HPDE6-E6E7 (cell line): ENCODE measurements at regions not wholly inside any gene's neighbourhood (a gene's known extent, or its start where the extent isn't known, plus 50 kb on each side); places are given as distances from the start of the nearest gene placed in this dataset.
A peak's percentile ranks its signal among the peaks of the same experiment; 100 is the strongest.
"Not testable (repeated sequence)": the region's sequence is repeated elsewhere in the genome, so short reads cannot be mapped to it uniquely, and the experiment has no call there.

Source experiments
- DNase-seq: peaks from one replicate; pipeline ENCODE4 v3.0.0; 2011; ENCODE audit warnings: missing footprints; ENCODE audit errors: extremely low spot score

DNA sequence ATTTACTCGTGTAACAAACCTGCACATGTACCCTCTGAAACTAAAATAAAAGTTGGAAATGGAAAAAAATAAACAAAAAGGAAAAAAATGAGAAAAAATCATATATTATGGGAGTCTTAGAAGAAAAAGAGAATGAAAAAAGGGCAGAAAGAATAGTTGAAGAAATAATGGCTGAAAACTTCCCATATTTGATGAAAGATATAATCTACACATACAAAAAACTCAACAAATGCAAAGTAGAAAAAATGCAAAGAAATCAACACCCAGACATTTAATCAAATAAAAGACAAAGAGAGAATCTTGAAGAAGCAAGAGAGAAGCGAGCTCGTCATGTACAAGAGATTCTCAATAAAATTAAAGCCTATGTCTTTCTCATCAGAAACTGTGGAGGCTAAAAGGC lies 73.8 kb downstream of the SLC25A46 start:
- DNase-seq, result no peak

DNA sequence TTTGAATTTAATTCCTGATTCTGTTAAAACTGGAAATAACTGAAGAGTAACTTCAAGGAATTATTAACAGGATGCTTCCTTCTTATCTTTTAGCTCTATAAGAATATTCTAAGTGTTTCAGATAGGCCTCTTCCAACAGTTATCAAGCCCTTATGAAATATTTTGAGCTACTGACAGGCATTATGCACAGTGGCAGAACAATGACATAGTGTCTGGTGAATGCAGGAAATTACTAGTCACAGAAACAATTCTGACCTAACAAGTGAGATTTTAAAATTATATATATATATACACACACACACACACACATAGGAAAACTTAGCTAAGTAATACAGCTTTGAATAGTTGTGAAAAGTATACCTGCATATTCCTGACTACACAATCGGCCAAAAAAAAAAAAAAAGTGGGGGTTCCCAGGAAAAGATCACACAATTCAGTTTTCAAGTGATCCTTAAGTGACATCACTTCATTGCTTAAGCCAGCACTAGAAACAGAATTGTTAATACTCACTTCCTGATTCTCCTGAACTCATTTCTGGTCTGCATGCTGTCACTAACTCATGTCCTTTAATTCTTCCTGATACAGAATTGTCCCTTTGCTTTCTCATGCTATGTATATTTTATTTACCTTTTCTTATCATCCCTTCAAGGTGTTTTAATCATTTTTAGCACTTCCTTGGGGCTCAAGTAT lies 77.3 kb downstream of the SLC25A46 start:
- no peak for DNase-seq

DNA sequence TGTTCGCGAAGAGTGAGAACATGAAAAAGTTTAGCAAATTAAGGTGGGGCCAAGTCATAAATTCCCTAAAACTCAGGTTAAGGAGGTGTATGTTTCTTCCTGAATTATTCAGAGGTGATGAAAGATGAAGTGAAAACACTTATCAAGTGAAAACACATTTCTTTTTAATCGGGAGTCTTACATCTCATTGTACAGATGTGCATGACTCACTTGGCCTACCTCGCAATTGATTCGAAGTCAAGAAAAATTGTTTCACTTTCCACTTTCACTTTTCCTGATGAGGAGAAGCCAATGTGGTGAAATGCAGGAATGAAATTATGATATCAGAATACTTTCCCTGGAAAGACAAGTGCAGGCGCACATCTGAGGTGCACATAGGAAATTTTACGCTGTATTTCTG lies 78.7 kb downstream of the SLC25A46 start:
- peak; percentile 38 for DNase-seq

DNA sequence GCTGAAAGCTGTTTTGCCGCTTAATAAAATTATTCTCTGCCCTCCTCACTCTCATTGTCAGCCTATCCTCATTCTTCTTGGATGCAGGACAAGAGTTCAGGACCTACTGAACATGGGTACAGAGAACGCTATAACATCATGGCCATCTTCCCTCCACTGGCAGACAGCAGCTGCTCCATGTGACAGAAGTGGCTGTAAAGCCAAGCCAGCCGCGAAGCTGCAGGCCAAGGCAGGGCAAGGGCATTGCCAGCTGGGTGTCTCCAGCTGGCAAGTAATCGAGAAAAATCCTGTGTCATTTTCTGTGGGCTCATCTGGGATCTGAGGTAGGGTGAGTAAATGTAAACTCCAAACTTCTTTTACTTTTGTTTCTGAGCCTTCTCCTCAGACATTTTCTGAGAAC lies 84.8 kb downstream of the SLC25A46 start:
- no peak for DNase-seq

DNA sequence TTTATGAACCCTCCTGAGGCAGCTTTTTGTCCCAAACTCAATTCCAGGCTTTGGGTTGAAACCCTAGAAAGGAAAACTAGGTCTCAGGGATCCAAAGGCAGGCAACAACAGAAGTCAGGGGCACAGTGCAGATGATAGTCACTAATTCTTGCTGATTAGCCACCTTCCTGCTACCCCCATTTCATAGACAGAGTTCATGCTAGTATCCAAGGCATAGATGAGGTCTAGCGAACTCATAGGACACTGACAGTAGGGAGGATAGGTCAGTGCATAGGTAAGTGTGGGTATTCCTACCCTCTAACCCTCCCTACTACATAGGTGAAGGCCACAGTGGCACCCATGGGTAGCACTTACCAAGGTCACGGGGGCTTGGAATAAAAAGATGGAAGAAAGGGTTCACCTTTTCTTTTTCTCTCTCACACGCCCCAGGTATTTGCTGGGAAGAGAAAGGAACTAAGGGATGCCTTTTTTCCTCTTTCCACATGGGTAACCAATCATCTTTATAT lies 86.2 kb downstream of the SLC25A46 start:
- DNase-seq, result no peak

DNA sequence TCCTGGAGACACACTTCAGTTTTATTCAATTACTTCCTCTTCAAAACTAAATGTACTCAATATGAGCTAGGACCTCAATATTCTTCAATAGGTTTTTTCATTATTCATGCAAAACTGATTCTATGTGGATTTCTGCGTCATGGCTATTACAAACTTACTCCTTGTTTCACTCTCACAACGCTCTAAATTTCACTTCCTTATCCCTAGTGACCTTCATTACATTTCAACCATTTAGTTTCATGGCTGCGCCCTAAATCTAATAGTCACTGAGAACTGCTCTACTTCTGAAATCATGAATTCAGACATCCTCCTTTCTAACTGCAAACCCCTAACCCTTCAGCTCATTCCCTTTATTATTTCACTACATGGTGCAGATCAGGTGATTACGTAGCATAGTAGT lies 93.9 kb downstream of the SLC25A46 start:
- DNase-seq, result no peak

DNA sequence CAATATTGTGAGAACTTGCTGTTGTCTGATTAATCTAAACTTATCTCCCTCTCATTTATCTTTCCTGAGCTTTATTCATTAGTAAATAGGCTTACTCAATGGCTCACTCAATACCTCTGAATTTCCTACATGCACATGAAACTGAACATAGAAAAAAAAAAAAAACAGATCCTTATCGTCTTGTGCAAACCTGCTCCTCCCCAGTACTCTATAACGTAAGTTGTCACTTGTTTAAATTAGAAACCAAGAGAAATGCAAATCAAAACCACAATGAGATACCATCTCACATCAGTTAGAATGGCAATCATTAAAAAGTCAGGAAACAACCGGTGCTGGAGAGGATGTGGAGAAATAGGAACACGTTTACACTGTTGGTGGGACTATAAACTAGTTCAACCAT lies 96.1 kb downstream of the SLC25A46 start:
- DNase-seq, result not testable (repeated sequence)

DNA sequence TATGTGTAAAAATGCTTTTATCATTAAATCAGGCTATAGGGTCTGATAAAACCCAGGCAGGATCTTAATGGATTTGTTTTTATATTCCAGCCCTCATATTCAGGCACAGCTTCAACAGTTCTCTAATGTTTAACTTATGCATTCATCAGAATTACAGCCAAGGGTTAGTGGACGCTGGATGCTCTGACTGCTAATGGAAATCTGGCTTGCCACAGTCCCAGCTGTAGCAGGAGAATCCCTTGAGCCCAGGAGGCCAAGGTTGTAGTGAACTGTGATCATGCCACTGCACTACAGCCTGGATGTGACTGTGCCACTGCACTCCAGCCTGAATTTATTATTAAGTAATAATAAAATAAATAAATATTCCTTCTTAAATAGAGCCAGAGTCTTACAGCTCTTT lies 98.0 kb downstream of the SLC25A46 start:
- no peak for DNase-seq

DNA sequence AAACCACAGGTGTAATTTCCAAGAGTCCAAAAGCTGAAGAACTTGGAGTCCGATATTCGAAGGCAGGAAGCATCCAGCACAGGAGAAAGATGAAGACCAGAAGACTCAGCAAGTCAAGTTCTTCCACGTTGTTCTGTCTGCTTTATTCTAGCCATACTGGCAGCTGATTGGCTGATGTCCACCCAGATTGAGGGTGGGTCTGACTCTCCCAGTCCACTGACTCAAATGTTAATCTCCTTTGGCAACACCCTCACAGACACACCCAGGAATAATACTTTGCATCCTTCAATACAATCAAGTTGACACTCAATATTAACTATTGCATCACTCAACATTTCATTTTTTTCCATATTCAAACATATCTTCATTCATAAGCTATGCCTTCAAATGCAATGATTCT lies 99.5 kb downstream of the SLC25A46 start:
- not testable (repeated sequence) for DNase-seq

DNA sequence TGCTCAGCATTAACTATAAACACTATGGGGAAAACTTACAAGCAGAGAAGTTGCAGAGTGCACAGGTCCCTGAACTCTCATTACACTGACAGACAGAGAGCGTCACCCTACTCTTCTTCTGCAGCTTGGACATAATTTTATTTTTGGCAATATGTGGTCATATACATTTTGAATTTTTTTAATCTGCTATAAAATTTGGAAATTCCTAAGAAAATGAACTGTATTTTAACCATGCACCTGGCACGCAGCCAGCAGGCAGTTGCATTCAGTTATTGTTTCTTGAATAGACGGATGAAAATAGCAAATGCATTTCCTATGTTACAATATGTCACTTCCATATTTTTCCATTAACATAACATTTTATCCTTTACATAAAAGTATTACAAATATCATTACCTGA lies 100.2 kb downstream of the SLC25A46 start:
- DNase-seq, result no peak

DNA sequence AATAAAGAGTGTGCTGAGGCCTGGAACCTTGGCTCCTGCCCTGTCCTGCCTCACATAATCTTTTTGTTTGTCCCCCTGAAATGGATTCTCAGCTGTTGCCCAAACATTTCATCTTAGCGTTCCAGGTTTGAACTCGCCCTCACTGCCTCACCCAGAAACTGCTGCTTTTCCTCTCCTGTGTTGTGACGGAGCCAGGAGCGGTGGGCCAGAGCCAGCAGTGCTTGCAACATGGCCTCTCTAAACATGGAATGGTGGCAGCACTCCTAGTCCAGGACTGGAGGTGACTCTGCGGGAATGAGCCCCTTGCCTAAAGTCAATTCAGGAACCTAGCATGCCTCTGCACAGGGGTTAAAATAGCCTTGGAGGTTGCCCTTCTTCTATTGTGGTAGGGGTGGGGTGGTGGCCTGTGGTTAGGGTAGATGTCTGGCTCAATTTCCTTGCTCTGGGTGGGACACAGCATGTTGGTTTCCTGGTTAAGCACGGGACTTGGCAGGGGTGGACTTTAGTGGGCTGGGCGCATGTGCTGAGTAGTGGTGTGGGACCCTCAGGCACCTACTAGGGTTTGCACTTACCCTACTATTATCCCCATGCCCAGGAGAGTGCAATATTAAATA lies 101.6 kb downstream of the SLC25A46 start:
- no peak for DNase-seq

DNA sequence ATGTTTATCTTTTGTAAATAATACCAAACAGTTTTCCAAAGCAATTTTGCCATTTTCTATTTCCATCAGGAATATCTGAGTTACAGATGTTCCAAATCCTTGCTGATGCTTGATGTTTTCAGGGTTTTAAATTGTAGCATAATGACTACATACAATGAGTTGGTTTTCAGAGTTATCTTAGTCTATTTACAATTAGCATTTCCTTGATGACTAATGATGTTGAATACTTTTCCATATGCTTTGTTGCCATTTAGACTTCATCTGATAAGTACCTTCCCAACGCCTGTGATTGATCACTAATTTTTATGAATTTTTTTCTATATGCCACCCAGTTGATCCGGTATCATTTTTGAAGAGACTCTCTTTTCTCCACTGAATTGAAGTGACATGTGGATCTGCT lies 102.3 kb downstream of the SLC25A46 start:
- DNase-seq, result no peak

DNA sequence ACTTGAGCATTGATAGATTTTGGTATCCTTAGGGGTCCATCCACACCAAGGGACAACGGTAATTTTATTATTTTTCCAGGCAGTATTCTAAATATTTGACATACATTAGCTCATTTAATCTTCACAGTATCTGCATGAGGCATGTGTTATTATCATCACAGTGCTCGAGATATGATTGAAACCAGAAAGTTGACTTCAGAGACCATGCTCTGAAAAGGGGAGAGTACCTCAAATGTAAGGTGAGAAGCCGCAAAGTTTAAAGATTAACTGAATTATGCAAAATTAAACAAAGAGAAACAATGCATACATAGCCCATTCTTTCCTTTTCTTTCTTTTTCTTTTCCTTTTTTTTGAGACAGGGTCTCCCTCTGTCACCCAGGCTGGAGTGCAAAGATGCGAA lies 104.1 kb downstream of the SLC25A46 start:
- DNase-seq, result no peak

DNA sequence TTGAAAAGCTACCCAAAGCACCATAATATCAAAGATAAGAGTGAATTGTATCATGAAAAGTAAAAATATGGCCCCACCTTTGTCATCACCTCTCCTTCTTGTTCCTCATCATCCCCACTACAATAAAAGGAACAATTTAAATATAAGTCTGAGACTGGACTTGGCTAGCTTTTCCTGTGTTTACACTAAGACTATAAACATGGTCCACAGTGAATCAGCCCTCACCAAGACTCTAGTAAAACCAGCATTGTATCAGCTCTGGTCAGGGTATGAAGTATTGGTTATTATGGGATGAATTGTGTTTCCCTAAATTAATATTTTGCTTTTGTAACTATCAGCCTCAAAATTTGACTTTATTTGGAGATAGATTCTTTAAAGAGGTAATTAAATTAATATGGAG lies 105.4 kb downstream of the SLC25A46 start:
- DNase-seq, result no peak

DNA sequence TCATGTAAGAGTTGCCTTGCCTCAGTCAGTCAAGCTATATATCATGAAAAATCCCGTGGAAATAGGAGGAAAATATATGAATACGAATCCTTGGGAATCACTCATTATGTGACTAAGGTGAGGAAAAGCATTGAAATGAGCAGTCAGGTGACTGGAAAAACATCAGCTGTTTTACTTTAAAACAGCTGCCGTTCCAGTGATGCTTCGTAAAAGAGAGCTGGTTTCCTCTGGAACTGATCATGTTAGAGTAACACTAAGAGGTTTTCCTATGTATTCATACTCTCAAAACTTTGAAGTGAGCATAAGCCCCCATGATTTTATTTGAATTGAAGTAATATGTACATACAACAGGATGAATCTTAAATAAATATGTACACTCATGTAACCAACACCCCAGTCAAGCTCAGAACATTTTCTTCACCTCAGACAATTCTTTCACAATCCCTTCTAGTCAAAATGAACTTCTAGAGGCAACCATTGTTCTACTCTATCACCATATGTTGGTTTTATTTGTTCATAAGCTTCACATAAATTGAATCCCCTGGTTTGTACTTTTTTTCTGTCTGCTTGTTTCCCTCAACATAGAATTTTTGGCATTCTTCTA lies 107.7 kb downstream of the SLC25A46 start:
- DNase-seq, result no peak

DNA sequence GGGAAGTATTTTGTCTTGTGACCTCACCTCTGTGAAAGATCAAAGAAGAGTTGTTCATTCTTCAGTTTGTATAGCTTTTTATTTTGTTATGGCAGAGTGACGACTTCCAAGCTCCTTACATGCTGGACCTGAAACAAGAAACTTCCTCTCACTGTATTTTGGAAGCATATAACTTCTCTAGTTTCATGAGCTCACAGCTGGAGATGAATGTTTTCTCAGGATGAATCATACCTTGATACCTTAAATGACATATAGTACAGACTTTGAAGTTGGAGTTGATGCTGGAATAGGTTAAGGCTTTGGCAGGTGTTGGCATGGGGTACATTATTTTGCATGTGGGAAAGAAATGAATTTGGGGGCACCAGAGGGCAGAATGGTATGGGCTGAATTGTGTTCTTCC lies 112.5 kb downstream of the SLC25A46 start:
- DNase-seq, result no peak

DNA sequence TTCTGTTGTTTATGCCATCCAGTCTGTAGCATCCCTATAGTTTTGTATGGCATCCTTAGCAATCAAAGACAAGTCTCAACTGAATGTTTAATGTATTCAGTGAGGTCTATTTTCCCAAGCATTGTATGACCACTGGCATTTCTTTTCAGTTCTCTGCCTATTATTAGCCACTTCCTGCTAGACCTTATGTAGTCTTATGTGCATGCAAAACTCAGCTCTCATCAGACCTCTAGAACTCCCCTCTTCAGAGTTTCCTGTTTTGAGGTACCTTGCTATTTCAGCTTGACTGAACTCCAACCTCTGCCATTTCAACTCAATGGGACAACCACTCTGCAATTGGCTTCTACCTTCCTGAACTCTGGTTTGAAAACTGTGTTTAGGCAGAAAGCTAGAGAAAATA lies 113.2 kb downstream of the SLC25A46 start:
- DNase-seq, result no peak

DNA sequence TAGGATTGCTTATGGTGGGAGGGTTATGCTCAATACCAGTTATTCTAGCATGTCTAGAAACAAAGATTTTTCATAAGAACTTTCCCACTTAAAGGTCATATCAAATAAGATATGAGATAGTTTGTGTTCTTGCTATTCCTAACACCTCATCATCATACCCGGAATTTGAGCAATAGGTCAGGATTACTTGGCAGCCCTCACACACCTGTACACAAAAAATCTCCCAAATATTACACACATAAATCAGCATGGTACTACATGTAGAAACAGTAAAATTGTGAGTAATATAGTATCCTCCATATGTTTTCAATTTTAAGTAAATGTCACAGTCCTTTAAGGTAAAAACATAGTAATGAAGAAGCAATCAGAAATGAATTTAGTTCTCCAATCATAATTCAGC lies 113.7 kb downstream of the SLC25A46 start:
- DNase-seq, result no peak

DNA sequence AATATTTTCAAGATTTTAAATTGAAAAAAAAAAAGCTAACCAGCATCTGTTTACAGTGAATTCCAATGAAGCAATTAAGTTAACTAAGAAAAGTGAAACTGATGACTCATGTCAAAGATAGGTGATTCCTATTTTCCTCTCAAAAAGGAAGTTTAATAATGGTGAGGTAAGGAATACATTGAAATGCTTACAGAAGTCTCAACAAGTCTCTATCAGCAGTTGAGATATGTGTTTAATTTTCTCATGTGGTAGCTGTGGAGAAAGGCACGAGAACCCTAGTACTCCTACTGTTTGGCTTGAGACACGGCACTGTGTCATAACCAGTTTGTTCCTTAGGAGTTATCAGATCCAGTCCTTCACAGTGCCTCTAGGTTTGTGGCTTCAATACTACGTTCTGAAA lies 114.5 kb downstream of the SLC25A46 start:
- DNase-seq, result peak; percentile 33

DNA sequence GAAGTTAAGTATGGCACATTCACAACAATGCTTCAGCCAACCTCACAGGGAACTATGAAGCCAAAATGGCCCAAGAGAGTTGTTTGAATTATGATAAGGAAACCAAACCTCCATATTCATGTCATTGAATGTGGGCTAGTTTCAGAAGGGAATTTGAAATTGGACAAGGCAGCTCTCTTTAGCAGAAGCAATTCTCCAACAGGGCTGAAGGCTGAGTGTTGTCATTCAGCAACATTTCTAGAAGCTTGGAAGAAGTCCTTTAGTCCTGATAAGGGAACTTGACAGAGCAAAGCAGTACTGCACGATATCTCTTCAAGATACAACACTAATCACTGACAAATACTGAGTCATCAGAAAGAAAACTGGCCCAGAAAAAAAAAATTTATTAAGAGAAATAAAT lies 115.4 kb downstream of the SLC25A46 start:
- DNase-seq, result no peak

DNA sequence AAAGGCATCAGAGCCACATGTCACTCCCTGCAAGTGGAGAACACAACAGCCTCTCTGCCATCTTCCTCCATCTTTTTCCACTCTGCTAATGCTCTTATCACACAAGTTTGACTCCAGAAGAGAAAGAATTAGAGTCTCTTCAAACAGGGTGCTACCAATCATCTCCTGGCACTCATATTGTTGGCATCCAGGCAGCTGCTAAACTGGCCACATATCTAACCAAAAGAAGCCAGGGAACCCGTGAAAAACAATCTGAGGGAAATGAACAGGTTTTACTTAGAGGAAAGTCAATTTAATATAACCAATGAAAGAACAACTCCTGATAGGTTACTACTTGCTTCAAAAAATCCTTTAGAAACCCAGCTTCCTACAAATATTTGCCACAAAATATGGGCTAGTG lies 117.2 kb downstream of the SLC25A46 start:
- no peak for DNase-seq

DNA sequence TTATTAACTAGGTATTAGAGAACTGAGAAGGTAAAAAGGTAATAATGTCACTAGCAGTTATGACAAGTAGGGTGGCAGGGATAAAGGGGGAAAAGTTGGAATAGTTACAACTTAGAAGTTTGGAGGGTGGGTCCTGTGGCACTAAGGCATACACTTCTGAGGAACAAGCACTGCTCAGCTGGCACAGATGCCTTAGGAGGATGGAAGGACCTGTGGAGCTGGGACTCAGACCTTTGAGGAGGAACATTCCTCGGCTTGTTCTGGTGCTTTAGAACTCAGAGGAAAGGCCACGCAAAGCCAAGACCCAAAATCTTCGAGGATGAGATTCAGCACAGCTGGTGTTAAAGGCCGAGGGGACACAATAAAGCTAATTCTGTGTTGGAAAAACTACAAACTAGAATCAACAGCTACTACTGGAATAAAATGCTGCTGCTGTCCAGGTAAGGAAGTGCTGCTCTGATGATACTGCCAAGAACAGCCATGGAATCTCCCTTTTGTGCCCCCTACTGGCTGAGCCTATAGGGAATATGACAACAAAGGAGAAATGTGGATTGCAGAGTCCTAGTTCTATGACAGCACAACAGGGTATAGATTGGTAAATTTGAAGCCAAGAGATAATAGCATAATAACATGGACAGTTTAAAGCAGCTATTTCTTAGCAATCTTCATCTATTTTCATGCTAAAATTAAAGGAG lies 126.7 kb downstream of the SLC25A46 start:
- peak; percentile 57 for DNase-seq

DNA sequence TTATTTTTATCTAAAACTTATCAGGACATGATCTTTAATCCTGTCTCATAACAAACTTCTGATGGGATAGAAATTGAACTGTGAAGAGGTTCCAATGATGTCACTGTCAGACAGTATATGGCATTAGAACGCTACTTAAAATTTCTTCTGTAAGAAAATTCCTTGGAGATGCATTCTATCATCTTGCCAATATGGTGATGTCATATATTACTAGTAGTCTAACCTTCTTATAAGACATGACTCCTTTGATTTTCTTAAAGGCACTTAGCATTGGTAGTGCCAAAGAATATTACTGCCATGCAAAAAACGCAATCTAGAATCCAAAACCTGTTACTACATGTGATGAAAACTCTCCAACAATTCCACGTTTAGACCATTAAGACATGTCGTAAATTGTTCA lies 131.1 kb downstream of the SLC25A46 start:
- DNase-seq, result no peak
